ENCODE measurements at regions not wholly inside any gene's neighbourhood (a gene's known extent, or its start where the extent isn't known, plus 50 kb on each side); places are given as distances from the start of the nearest gene placed in this dataset.

DNA sequence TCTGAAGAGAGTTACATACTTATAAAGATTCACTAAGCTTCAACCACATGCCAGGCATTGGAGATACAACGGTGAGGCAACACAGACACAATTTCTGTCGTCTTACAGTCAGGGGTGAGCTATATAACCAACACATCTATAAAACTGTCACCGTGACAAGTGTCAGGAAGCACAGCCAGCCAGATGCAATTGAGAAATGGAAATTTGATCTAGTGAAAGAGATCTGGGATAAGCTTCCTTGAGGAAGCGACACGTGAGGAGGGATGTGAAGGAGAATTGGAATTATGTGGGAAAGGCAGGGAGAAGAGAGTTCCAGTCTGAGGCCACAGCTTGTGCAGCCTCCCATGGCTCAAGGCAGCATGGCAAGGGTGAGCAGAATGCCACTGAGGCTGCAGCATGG, 50.9 kb upstream of the ZNF354B start:
- DNase-seq: no peak

DNA sequence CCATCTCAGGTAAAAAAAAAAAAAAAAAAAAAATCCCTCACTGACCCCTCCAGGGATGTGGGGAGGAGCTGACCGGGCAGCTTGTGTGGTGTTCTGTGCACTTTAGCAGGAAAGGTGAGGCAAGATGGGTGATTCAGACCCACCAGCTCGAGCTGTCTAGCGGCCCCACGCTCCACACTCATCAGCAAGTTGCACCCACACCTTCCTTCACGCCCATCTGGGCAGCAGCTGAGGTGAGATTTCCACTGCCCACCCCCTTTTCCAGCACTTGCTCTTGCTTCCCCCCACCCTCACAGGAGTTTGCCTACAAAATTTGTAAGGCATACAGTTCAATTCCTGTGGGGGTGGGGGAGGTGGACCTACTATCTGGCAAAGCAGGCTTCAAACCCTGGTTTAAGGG, 58.7 kb upstream of the ZNF354B start:
- DNase-seq: no peak

DNA sequence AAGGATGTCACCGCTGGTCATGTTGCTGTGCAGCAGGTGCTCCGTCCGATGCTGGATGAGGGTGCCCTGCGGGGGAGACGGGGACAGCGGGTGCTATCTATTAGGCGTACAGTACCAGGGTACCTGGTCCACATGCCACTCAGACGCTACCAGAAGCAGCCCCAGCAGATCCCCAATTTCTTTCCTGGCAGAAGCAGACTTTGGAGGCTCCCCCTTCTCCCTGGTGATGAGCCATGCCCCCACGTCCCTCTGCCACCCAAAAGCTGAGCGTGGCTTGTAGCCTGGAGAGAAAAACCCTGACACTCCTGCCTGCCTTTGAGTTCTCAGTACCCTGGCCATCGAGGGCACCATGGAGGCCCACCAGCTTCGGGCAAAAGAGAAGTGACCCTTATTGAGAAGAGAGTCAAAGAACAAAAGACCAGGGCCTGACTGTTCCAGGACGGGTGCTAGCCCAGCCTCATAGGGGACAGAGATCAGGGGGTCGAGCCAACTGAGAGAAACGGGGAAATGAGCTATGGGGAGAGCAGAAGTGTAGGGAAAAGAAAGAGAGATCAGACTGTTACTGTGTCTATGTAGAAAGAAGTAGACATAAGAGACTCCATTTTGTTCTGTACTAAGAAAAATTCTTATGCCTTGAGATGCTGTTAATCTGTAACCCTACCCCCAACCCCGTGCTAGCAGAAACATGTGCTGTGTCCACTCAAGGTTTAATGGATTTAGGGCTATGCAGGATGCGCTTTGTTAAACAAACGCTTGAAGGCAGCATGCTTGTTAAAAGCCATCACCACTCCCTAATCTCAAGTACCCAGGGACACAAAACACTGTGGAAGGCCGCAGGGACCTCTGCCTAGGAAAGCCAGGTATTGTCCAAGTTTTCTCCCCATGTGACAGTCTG, 62.0 kb upstream of the ZNF354B start:
- no peak for DNase-seq

DNA sequence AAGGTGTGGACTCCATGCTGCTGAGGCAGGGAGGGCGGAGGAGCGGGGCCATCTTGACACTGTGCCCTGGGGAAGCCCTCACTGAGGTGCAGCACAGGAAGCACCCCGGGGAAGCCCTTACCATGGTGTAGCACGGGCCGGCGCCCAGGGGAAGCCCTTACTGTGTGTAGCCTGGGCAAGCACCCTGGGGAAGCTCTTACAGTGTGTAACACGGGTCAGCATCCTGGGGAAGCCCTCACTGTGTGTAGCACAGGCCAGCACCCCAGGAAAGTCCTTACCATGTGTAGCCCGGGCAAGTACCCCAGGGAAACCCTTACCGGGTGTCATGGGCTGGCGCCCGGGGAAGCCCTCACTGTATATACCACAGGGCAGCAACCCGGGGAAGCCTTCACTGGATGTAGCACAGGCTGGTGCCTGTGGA, 62.6 kb upstream of the ZNF354B start:
- DNase-seq: no peak

DNA sequence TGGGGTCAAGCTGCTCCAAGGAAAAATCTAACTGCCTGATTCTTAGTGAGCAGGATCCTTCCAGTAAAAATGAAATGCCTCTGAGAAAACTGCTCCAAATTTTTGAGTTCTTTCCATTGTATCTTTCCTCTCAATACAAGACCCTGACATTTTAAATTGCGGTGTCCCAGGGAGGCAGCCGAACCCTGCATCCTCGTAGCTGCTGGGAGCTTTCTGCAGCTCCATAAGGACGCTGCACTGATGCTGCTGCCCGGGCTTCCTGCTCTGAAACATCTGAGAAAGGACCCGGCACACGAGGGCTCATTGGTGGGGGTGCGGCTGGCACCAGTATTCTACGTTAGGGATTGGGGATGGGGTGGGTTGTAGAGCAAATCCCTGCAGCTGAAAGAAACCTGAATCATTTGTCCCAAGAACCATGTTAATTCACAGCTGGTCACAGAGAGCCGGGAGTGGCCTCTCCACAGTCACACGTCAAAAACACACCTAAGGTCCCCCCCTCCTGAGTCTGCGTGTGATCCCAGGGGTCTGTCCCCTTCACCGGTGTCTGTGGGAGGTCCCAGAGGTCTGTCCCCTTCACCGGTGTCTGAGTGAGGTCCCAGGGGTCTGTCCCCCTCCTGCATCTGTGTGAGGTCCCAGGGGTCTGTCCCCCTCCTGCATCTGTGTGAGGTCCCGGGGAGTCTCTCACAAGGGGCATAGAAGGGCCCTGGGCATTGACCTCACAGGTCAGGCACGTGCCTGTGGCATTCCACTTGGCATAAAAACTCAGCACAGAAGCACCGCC, 63.4 kb upstream of the ZNF354B start:
- DNase-seq: no peak

DNA sequence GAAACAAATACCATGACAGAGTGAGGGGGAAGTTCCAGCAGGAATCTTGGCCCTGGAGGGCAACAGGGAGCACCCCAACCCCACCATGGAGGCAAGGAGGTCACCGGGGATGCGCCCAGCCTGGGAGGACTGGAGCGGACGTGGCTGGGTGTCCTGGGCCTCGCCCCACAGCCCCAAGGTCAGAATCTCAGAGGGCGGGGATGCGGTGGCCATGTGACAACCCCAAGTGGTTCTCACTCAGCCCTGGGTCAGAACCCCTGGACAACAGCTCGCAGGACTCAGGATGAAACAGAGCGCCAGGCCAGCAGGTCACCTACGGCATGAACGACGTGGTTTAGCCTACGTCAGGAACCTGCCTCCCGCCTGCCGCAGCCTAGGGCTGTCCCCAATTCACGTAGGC, 64.0 kb upstream of the ZNF354A start:
- no peak for DNase-seq

DNA sequence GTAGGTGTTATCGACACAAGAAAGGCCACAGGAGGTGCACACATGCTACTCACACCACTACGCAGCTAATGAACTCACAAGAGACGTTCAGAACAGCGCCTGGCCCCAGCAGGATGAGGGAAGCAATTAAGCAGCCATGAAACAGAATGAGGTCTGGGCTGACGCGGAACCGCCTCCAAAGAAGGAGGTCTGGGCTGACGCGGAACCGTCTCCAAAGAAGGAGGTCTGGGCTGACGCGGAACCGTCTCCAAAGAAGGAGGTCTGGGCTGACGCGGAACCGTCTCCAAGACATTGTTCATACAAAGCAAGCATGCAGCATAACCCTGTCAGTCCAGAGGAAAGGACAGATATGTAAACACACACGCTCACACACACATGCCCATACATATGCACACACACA, 63.2 kb upstream of the ZNF354A start:
- no peak for DNase-seq

DNA sequence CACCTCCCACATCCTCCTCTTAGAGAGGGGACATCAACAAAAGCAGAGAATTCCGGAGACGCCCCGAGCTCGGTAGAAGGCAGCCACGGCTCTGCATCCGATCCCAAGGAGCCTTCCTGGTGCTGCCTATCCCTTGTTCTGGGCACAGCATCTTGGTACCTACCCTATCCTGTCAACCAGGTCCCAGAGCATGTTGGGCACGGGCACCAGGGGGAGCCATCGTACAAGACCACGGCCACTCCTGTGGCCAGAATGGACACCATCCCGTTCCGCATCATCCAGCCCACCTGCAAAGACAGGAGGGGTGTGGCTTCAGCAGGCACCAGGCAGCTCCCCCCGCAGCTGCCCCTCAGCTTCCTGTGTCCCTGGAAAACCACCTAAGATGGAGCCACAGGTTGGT, 62.7 kb upstream of the ZNF354A start:
- peak; percentile 35 to 69 (median 50) for DNase-seq

DNA sequence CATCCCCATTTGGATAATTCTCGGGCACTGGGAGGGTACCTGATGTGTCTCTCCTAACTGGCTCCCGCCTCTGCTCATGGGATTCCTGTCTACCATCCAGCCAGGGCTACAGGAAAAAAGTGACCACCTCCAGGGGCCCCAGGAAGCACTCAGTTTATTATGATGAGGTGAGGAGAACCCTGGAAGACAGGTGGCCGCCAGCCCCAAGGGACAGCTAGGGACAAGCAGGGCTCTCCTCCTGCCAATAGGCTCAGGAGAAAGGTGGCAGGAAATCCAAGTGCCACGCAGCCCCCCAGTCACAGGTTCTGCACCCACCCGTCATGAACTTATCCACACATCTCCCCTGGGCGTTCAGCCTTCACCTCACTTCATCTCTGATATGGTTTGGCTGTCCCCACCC, 61.5 kb upstream of the ZNF354A start:
- no peak for DNase-seq

DNA sequence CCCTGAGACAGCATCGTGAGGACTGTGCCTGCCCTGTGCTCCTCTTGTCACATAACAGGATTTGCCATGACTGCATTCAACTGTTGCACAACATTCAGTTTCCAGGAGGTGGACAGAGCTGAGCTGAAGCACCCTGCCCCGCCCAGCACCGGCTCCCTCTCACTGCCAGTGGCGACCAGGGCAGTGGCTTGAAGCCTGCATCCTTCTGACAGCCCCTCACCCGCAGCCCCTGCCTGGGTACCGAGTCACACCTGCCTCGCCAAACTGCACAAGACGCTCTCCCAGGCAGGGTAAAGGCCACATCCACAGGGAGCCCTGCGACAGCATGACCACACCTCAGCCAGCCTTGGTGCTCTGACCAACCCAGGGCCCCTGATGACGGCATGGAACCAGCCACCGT, 59.9 kb upstream of the ZNF354A start:
- DNase-seq: peak in 3 of 4 experiments; percentile 17 to 51 (median 33)

DNA sequence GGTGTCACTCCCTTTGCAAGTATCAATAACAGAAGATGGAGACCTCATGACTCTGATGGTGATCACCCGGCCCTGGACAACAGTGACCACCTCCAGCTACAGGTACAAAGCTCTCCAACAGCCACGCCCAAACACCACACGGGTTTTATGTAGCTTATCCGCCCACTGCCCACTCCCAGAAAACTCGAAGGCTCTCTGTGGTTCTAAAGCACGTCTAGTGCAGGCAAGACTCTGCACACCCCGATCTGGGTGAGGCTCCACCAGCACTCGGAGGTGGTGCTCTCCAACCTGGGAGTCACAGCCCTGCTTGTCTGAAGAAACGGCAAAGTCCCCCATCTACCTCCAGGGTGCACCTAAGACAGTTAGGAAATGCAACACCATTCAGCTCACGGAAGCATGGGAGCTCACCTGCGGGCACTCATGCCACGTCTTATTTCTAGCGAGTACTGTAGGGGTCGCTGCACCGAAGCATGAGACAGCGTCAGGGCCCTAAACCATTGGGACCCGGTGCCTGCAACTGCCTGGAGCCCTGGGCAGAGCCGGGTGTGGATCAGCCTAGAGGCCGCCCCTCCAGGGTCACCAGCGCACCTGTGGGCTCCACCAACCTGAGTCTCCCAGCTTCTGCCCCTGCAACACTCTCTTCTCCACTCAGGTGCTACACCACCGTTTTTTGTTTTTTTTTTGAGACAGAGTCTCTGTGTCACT, 58.1 kb upstream of the ZNF354A start:
- DNase-seq: no peak

DNA sequence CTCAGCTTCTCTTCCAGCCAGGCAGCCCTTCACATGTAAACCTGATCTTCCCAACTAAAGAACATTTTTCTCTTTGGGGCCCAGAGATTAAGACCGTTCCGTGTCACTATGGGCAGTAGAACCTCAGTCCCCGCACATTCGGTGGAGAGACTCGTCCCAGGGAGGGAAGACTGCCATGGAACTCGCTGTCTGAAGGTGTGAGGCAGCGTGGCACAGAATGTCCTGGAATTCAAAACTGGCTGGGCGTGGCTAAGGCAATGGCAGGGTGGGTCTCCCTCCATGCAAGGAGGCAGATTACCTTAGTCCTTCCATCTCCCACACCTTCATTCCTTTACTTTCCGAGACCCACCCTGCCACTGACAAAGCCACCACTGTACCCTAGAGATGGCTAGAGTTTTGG, 57.4 kb upstream of the ZNF354A start:
- no peak for DNase-seq

DNA sequence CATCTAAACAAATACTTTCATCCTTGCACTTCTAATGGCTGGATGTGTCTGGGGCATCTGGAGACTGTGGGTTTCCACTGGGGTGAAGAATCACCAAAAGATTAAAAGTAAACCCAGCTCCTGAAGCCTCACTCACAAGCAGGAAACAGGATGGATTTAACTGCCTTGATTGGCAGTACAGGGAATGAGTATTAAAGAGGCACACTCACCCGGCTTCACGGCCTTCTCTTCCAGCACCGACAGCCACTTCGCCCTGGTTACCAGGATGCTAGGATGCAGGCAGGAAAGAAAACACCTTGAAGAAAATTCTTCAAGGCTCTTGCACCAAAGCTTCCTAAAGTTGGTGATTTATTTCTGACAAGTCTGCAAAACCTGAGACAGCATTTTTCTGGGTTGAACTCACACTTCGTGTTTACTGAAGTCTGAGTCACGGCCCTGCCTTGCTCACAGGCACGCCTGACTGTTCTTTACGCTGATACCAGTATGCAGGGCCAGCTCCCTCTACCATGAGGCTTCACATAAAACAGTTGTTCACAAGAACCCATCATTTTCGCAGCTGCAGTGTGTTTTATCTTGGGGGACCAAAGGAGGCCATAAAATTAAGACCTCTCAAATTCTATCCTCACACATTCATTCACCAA, 56.5 kb upstream of the ZNF354A start:
- peak; percentile 18 to 59 (median 50) for DNase-seq

DNA sequence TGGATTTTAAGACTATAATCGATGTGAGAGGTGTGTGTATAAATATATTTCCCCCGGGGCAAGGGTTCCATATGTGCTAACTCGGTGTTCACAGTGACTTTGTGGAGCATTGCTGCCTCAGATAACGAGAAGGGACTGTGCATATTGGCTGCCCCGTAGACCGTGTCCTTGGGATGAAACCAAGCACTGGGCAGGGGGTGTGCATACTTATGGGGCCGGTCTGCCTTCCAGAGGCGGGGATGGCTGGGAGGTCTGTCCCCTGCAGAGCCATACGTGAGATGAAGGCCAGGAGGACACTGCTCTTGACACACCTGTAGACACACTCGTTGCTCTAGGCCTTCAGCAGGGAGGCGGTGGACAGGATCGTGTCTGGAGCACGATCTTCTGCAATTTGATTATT, 56.0 kb upstream of the ZNF354A start:
- DNase-seq: no peak

DNA sequence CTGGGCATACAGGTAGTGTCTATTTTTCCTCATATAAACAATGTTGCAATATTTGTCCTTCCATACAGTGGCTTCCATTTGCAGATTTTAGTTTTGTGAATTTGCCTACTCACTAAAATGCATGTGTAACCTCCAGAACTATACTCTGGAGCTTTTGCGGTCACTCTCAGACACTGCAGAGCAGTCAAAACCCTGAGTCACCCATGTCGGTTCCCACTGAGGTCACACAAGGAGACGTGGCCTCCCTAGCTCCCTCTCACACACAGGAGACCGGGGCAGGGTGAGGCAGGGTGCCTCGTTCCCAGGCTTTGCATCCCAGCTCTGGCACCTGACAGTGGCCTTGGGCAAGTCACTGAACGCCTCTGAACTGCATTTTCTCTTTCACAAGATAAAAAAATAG, 55.5 kb upstream of the ZNF354A start:
- DNase-seq: peak; percentile 2 to 47 (median 36)

DNA sequence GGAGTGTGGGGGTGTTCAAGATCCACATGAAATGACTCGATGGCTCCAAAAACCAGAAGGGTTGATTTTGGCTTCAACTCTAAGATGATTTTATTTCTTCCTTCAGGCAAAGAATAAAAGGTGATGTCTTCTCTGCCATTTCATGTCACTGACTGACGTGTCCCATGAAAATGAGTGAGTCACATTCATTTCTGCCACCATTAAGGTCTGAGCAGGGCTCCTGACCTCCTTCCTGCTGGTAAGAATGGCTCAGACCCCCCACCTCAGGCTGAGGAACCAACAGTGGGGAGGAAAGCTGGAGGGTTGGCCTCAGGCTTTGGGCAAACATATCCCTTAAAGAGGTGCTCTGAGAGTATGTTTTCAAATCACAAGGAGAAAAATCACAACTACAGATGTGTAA, 53.9 kb upstream of the ZNF354A start:
- DNase-seq: no peak

DNA sequence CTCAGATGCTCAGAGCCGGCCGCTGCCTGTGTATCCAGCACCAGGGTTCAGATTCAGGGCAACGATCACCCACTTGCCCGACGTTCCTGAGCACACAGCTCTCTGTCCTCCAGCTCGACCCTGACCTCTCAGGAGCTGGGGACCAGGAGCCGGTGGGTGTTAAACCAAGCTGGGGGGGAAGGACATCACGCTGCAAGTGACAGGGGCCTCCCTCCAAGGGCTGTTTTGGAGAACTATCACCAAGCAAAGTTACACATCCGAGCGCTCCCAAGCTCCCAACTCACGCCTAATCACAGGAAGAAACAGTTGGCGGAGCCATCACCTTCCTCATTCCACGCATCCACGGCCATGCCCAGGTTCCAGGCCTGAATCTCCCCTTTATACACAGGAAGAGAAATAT, 51.5 kb upstream of the ZNF354A start:
- no peak for DNase-seq

DNA sequence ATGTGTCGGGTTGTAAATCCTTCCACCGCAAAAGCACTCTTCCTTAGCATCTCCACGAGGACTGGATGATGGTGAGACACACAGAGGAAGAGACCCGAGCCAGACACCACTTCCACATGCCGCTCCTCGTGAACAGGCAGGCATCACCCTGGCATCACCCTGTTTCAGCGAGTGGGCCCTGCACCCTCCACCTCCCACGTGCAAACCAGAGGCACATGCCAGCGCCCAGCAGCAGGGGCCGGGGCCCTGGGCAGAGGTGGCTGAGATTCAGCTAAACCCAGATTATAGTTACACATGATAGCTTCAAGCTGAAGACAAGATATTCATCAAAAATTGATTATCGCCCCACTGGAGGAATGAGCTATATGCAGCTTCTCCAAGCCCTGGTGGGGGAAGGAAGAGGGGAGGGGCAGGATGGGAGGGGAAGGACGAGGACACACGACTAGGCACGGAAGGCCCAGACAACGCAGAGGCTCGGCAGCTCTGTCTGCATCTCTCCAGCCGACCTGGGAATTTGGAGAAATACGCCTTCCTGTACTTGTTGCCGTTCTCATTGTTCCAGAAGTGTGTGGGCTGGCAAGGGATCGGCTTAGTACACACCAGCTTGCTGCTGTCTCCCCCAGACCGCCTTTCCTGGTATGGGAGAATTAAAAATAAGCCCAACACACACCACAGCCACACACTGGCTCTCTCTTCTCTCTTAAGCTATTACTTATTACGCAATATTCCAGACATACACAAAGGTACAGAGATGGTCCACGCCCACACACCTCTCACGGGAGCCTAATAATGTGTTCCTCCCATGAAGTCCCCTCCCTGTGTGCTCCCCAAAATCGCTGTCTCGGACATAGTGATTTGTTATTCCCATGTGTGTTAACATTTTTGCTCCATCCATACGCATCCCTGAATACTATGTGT, 50.4 kb upstream of the ZNF354A start:
- DNase-seq: no peak
